GM23248 (cell line): ENCODE measurements at regions not wholly inside any gene's neighbourhood (a gene's known extent, or its start where the extent isn't known, plus 50 kb on each side); places are given as distances from the start of the nearest gene placed in this dataset.

Experiments
- DNase-seq: peaks from one replicate; pipeline ENCODE4 v3.0.0-alpha.2; 2015
- H2AFZ ChIP-seq: fragments of 200-600 bp; sonication (generic); 2 replicates; pipeline ENCODE4 v1.6.1; 2016; ENCODE audit warnings: antibody characterized with exemption
- H3F3A ChIP-seq: fragments of 200-600 bp; sonication (generic); 2 replicates; pipeline ENCODE4 v1.6.1; 2016; ENCODE audit warnings: mild to moderate bottlenecking, antibody characterized with exemption, mixed run types; ENCODE audit not compliant: insufficient read depth
- H3K27ac ChIP-seq: fragments of 200-600 bp; sonication (generic); 2 replicates; pipeline ENCODE4 v1.5.1; 2016; ENCODE audit warnings: mild to moderate bottlenecking
- H3K27me3 ChIP-seq: fragments of 200-600 bp; sonication (generic); replicated peaks from 2 replicates; pipeline ENCODE4 v1.6.1; 2016; ENCODE audit warnings: mild to moderate bottlenecking; ENCODE audit not compliant: insufficient read depth
- H3K36me3 ChIP-seq: fragments of 200-600 bp; sonication (generic); 2 replicates; pipeline ENCODE4 v1.6.1; 2016; ENCODE audit warnings: low read depth, mild to moderate bottlenecking
- H3K4me1 ChIP-seq: fragments of 200-600 bp; sonication (generic); 2 replicates; pipeline ENCODE4 v1.6.1; 2016; ENCODE audit warnings: mild to moderate bottlenecking; ENCODE audit not compliant: insufficient read depth
- H3K4me2 ChIP-seq: fragments of 200-600 bp; sonication (generic); one replicate; pipeline ENCODE4 v1.6.1; 2016; ENCODE audit warnings: mild to moderate bottlenecking; ENCODE audit not compliant: unreplicated experiment
- H3K4me3 ChIP-seq: fragments of 200-600 bp; sonication (generic); 2 replicates; pipeline ENCODE4 v1.5.1; 2016; ENCODE audit warnings: mild to moderate bottlenecking
- H3K79me2 ChIP-seq: fragments of 200-600 bp; sonication (generic); 2 replicates; pipeline ENCODE4 v1.6.1; 2016; ENCODE audit warnings: mild to moderate bottlenecking; ENCODE audit not compliant: insufficient read depth
- H3K9ac ChIP-seq: fragments of 200-600 bp; sonication (generic); 2 replicates; pipeline ENCODE4 v1.6.1; 2016; ENCODE audit warnings: mild to moderate bottlenecking
- H3K9me2 ChIP-seq: fragments of 200-600 bp; sonication (generic); 2 replicates; pipeline ENCODE4 v1.6.1; 2016; ENCODE audit warnings: mixed run types, mild to moderate bottlenecking, moderate library complexity; ENCODE audit not compliant: insufficient read depth
- H3K9me3 ChIP-seq: fragments of 200-600 bp; sonication (generic); one replicate; pipeline ENCODE4 v1.6.1; 2017; ENCODE audit warnings: low read depth
- H4K20me1 ChIP-seq: fragments of 200-600 bp; sonication (generic); 2 replicates; pipeline ENCODE4 v1.6.0; 2016; ENCODE audit not compliant: insufficient read depth
- EZH2 ChIP-seq: fragments of 200-600 bp; sonication (generic); IDR thresholded peaks from 2 replicates; pipeline ENCODE4 v1.6.1; 2018; ENCODE audit warnings: antibody characterized with exemption, mild to moderate bottlenecking; ENCODE audit not compliant: insufficient read depth, poor library complexity, severe bottlenecking
- EZH2phosphoT487 ChIP-seq: fragments of 200-600 bp; sonication (generic); IDR thresholded peaks from 2 replicates; pipeline ENCODE4 v1.6.1; 2018; ENCODE audit warnings: antibody characterized with exemption, moderate library complexity, mild to moderate bottlenecking, low read depth; ENCODE audit not compliant: insufficient read depth
- WGBS, 2 experiments: methylation state at CpG; one replicate each; pipeline ENCODE4 v1.1.6; 2015 to 2017; ENCODE audit warnings: low lambda C conversion rate in 2 of 2, low coverage in 1 of 2; ENCODE audit errors: missing lambda C conversion rate in 2 of 2; 5-methylcytosine and 5-hydroxymethylcytosine counted together
- in situ Hi-C: fragments of 300-500 bp; cut with MboI; formaldehyde crosslinking; loops from 2 replicates; pipeline ENCODE4 v1.15.0; 2020

GRCh38 chr2:107542314-107542740, 284.4 kb upstream of the RGPD4 start:
- TF ChIP-seq EZH2phosphoT487: no peak
- no peak for TF ChIP-seq EZH2
- Histone ChIP-seq H3K27me3 (no peaks in the 10 kb centered on the region; the same call in 1 of the 2 replicates), H3K9ac (no peak overlapping the region), H3K36me3 (no peaks in the 10 kb centered on the region), H3K9me3 (no peaks in the 10 kb centered on the region), H3K27ac (no peak overlapping the region), H3K4me1 (no peaks in the 10 kb centered on the region), H4K20me1 (no peaks in the 10 kb centered on the region), H3K79me2 (no peaks in the 10 kb centered on the region), H2AFZ (no peak overlapping the region), H3F3A (no peaks in the 10 kb centered on the region), H3K4me3 (no peak overlapping the region), H3K4me2 (no peak overlapping the region), H3K9me2 (no peaks in the 10 kb centered on the region)
- in situ Hi-C loops: no loop called here
- DNase-seq: peak; percentile 35
- WGBS, 2 experiments: 10 to 11% methylated on average over 5 of the region's 5 CpGs

GRCh38 chr2:107543793-107544192, 282.9 kb upstream of the RGPD4 start:
- Histone ChIP-seq H3F3A (no peaks in the 10 kb centered on the region), H3K79me2 (no peaks in the 10 kb centered on the region), H3K27me3 (no peaks in the 10 kb centered on the region; the same call in 1 of the 2 replicates), H3K9me3 (no peaks in the 10 kb centered on the region), H3K4me3 (no peak overlapping the region), H3K36me3 (no peaks in the 10 kb centered on the region), H2AFZ (no peak overlapping the region), H3K9me2 (no peaks in the 10 kb centered on the region), H3K4me1 (no peaks in the 10 kb centered on the region), H3K9ac (no peak overlapping the region), H3K27ac (no peak overlapping the region), H4K20me1 (no peaks in the 10 kb centered on the region), H3K4me2 (no peak overlapping the region)
- in situ Hi-C loops: no loop called here
- TF ChIP-seq EZH2phosphoT487 (no peak), EZH2 (no peak)
- DNase-seq: no peak
- WGBS, 2 experiments: 20 to 26% methylated on average over 3 of the region's 3 CpGs

- no peaks in the 10 kb centered on the region; the same call in 1 of the 2 replicates for H3K27me3 ChIP-seq
- no peak overlapping the region for H3K4me2 ChIP-seq
- in situ Hi-C loops: no loop called here
- H3K9me3 ChIP-seq: no peaks in the 10 kb centered on the region
- H3K9ac ChIP-seq: no peak overlapping the region
- H3K27ac ChIP-seq: no peak overlapping the region
- no peak overlapping the region for H2AFZ ChIP-seq
- H3K9me2 ChIP-seq: no peaks in the 10 kb centered on the region
- no peak for DNase-seq
- H3F3A ChIP-seq: no peaks in the 10 kb centered on the region
- TF ChIP-seq EZH2phosphoT487: no peak
- TF ChIP-seq EZH2: no peak
- H3K4me3 ChIP-seq: no peak overlapping the region
- H4K20me1 ChIP-seq: no peaks in the 10 kb centered on the region
- no peaks in the 10 kb centered on the region for H3K4me1 ChIP-seq
- 68 to 71% methylated on average over 9 to 11 of the region's 11 CpGs for WGBS, 2 experiments
- no peaks in the 10 kb centered on the region for H3K79me2 ChIP-seq
- H3K36me3 ChIP-seq: no peaks in the 10 kb centered on the region
Measured at GRCh38 chr2:107545066-107545465, 281.6 kb upstream of the RGPD4 start.

GRCh38 chr2:107545851-107546250, 280.8 kb upstream of the RGPD4 start:
- Histone ChIP-seq H3F3A (no peaks in the 10 kb centered on the region), H3K9me2 (no peaks in the 10 kb centered on the region), H3K9ac (no peak overlapping the region), H2AFZ (no peak overlapping the region), H3K4me2 (no peak overlapping the region), H3K4me3 (no peak overlapping the region), H3K79me2 (no peaks in the 10 kb centered on the region), H3K27ac (no peak overlapping the region), H3K27me3 (no peaks in the 10 kb centered on the region; the same call in 1 of the 2 replicates), H3K4me1 (no peaks in the 10 kb centered on the region), H3K9me3 (no peaks in the 10 kb centered on the region), H3K36me3 (no peaks in the 10 kb centered on the region), H4K20me1 (no peaks in the 10 kb centered on the region)
- no peak for DNase-seq
- in situ Hi-C loops: no loop called here
- no peak for TF ChIP-seq EZH2
- no peak for TF ChIP-seq EZH2phosphoT487
- WGBS, 2 experiments: 42 to 52% methylated on average over 4 of the region's 4 CpGs

GRCh38 chr2:107548216-107548615, 278.5 kb upstream of the RGPD4 start:
- H3K36me3 ChIP-seq: no peaks in the 10 kb centered on the region
- no peaks in the 10 kb centered on the region for H3K79me2 ChIP-seq
- WGBS, 2 experiments: 6 to 8% methylated on average over 1 of the region's 1 CpG
- H2AFZ ChIP-seq: no peak overlapping the region
- no peak for DNase-seq
- no peaks in the 10 kb centered on the region for H4K20me1 ChIP-seq
- in situ Hi-C loops: no loop called here
- H3K9me3 ChIP-seq: no peaks in the 10 kb centered on the region
- H3K4me1 ChIP-seq: no peaks in the 10 kb centered on the region
- no peak overlapping the region for H3K4me3 ChIP-seq
- no peaks in the 10 kb centered on the region for H3F3A ChIP-seq
- no peaks in the 10 kb centered on the region for H3K27me3 ChIP-seq
- no peak overlapping the region for H3K9ac ChIP-seq
- no peaks in the 10 kb centered on the region for H3K9me2 ChIP-seq
- no peak overlapping the region for H3K27ac ChIP-seq
- H3K4me2 ChIP-seq: no peak overlapping the region
- no peak for TF ChIP-seq EZH2phosphoT487
- TF ChIP-seq EZH2: no peak
